Uterus (tissue), 3 donors: ENCODE measurements at regions not wholly inside any gene's neighbourhood (a gene's known extent, or its start where the extent isn't known, plus 50 kb on each side); places are given as distances from the start of the nearest gene placed in this dataset.
A peak's percentile ranks its signal among the peaks of the same experiment; 100 is the strongest.

ENCODE experiments used
- DNase-seq, 2 donors: peaks; one replicate each; pipeline ENCODE4 v3.0.0-alpha.2; 2019 to 2020
- H3K27ac ChIP-seq, 2 donors: fragments of 200-600 bp; sonication (generic); 1 replicate in 1 of 2; 2 replicates in 1 of 2; pipeline ENCODE4 v1.5.1; 2016 to 2018
- H3K27me3 ChIP-seq, 2 donors: fragments of 200-600 bp; sonication (generic); one replicate each; pipeline ENCODE4 v1.5.1; 2018 to 2019; ENCODE audit warnings: control low read depth in 1 of 2
- H3K36me3 ChIP-seq, 2 donors: fragments of 200-600 bp; sonication (generic); one replicate each; pipeline ENCODE4 v1.5.1; 2019; ENCODE audit warnings: control low read depth in 1 of 2
- H3K4me1 ChIP-seq, 2 donors: fragments of 200-600 bp; sonication (generic); one replicate each; pipeline ENCODE4 v1.5.1; 2018 to 2019; ENCODE audit warnings: control low read depth in 1 of 2
- H3K4me3 ChIP-seq, 2 donors: fragments of 200-600 bp; sonication (generic); 1 replicate in 1 of 2; 2 replicates in 1 of 2; pipeline ENCODE4 v1.5.1; 2018 to 2019; ENCODE audit warnings: mild to moderate bottlenecking in 1 of 2
- H3K9me3 ChIP-seq, 2 donors: fragments of 200-600 bp; sonication (generic); one replicate each; pipeline ENCODE4 v1.5.1; 2019; ENCODE audit warnings: control low read depth in 1 of 2
- POLR2A ChIP-seq, 2 donors: fragments of 450-650 bp; IDR thresholded peaks; one replicate each; pipeline ENCODE4 v1.6.1; 2016; ENCODE audit warnings: antibody characterized with exemption in 2 of 2, mild to moderate bottlenecking in 1 of 2, moderate library complexity in 1 of 2
- intact Hi-C: fragments of 100-400 bp; cut with DNase I; formaldehyde crosslinking; loops from one replicate; pipeline ENCODE4 v1.15.1; 2023; ENCODE audit warnings: low total_unique reads
- TF ChIP-seq, protein P1 (sequence below), 4 experiments: fragments of 200-600 bp in 2 of 4; fragments of 450-650 bp in 2 of 4; sonication (generic) in 2 of 4; IDR thresholded peaks; one replicate each; pipeline ENCODE4 v1.5.1; 2016 to 2019; ENCODE audit warnings: antibody characterized with exemption in 4 of 4, mild to moderate bottlenecking in 2 of 4, moderate library complexity in 1 of 4
- donor health status: DM: yes; HTN: yes; CAD: no.

DNA sequence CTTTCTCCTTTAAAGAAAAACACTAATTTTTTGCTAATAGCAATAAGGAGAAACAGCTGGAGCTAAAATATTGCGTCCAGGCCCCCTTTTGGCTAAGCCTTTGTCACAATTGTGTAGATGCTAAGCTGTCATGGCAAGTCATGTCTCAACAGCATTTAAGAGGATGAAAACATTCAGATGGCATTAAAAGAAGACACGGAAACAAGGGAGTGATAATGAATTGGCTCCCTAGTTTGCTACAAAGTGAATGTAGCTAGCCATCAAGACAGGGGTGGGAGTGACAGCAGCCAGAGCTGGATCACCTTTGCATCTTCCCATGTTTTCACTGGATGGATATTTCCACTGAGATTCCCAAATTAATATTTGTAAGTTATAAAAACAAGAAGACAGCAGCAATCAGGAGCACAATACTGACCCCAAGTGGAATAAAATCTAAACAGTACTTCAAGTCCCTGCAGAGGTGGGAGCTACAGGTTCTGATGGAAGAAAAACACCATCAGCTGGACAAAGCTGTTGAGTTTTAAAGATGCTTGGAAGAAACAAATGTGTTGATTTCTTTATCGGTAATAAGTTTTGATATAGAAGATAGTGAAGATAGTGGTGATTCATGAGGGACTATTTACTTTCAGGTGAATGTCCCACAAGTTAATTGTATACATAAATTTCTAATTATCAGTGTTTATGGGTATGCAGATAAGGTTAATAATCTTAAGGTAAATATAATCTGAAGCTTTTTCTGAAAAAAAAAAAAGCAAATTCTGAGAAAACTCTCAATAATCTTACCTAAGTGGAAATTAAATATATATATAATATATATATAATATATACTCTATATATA is 129.4 kb downstream of the SLC16A9 start:
- no peaks in the 10 kb centered on the region for H3K27me3 ChIP-seq
- no peaks in the 10 kb centered on the region for H3K4me1 ChIP-seq
- no peaks in the 10 kb centered on the region for H3K36me3 ChIP-seq
- TF ChIP-seq POLR2A (IDR thresholded peaks at IDR 0.05): no peak
- TF ChIP-seq, protein P1, sequence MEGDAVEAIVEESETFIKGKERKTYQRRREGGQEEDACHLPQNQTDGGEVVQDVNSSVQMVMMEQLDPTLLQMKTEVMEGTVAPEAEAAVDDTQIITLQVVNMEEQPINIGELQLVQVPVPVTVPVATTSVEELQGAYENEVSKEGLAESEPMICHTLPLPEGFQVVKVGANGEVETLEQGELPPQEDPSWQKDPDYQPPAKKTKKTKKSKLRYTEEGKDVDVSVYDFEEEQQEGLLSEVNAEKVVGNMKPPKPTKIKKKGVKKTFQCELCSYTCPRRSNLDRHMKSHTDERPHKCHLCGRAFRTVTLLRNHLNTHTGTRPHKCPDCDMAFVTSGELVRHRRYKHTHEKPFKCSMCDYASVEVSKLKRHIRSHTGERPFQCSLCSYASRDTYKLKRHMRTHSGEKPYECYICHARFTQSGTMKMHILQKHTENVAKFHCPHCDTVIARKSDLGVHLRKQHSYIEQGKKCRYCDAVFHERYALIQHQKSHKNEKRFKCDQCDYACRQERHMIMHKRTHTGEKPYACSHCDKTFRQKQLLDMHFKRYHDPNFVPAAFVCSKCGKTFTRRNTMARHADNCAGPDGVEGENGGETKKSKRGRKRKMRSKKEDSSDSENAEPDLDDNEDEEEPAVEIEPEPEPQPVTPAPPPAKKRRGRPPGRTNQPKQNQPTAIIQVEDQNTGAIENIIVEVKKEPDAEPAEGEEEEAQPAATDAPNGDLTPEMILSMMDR (IDR thresholded peaks at IDR 0.05): peak; percentile 36 to 45 (median 43)
- intact Hi-C loops: no loop called here
- H3K9me3 ChIP-seq: no peaks in the 10 kb centered on the region
- no peak for DNase-seq
- no peak overlapping the region for H3K27ac ChIP-seq
- H3K4me3 ChIP-seq: no peak overlapping the region

DNA sequence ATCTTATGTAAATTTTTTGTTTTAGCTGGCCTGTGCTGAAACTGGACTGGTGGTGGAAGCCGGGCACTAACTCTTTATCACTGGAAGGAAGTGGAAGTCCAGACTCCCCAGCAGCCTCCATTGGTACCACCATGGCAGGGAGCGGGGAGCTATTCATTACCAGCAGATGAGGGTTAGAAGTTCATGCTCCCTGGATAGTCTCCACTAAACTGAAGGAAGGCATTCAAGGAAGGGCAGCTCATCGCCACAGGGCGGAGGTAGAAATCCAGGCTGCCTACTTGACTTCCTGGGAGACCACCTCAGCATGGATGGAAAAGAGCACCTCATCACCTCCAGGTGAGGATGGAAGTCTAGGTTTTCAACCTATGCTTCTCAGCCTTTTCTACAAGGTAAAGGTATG is 130.9 kb downstream of the SLC16A9 start:
- Histone ChIP-seq H3K27me3 (no peaks in the 10 kb centered on the region), H3K4me1 (no peaks in the 10 kb centered on the region), H3K36me3 (no peaks in the 10 kb centered on the region), H3K9me3 (no peaks in the 10 kb centered on the region), H3K27ac (no peak overlapping the region), H3K4me3 (no peak overlapping the region)
- DNase-seq: no peak
- intact Hi-C loops: no loop called here
- TF ChIP-seq, protein P1 (IDR thresholded peaks at IDR 0.05): no peak
- TF ChIP-seq POLR2A (IDR thresholded peaks at IDR 0.05): no peak

DNA sequence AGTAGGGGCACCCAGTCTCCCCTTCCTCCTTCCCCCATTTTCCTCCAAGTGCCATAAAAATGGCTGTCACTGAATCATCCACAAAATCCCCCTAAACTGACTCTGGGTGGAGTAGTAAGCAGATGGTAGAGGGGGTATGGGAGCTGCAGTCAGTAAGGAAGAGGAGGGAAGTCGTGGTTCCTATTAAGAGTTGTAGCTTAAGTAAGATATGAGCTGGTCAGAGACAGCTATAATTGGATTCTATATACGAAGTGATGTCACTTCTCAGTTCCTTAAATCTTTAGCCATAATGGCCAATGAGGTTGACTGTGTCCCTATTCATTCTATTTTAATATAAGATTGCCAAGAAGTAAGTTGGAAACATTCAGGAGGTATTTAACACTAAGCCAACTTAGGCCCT is 131.7 kb downstream of the SLC16A9 start:
- Histone ChIP-seq H3K4me3 (no peak overlapping the region), H3K36me3 (no peaks in the 10 kb centered on the region), H3K4me1 (no peaks in the 10 kb centered on the region), H3K9me3 (no peaks in the 10 kb centered on the region), H3K27ac (no peak overlapping the region), H3K27me3 (no peaks in the 10 kb centered on the region)
- DNase-seq: no peak
- intact Hi-C loops: no loop called here
- TF ChIP-seq, protein P1 (IDR thresholded peaks at IDR 0.05): no peak
- TF ChIP-seq POLR2A (IDR thresholded peaks at IDR 0.05): no peak

DNA sequence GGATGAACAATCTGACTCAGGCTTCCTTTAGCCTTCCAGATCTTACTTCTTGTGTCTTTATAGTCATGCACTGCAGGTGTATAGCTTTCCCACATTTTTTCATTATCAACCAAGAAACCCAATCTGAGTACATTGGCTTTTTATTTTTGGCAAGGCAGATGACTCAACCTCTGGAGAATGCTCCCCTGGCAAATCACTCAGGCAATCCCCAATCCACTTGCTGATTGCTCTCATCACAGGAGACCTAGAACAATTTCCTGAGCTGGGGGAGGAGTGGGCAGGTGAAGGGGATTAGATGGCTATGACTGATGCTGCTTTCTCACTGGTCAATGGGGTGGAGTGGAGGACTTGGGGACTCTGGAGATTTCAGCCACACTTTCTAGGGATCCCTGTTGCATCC is 134.4 kb downstream of the SLC16A9 start:
- H3K36me3 ChIP-seq: no peaks in the 10 kb centered on the region
- no peaks in the 10 kb centered on the region for H3K4me1 ChIP-seq
- H3K9me3 ChIP-seq: no peaks in the 10 kb centered on the region
- H3K4me3 ChIP-seq: no peak overlapping the region
- intact Hi-C loops: no loop called here
- no peak for TF ChIP-seq POLR2A (IDR thresholded peaks at IDR 0.05)
- TF ChIP-seq, protein P1 (IDR thresholded peaks at IDR 0.05): no peak
- no peaks in the 10 kb centered on the region for H3K27me3 ChIP-seq
- no peak overlapping the region for H3K27ac ChIP-seq
- no peak for DNase-seq

DNA sequence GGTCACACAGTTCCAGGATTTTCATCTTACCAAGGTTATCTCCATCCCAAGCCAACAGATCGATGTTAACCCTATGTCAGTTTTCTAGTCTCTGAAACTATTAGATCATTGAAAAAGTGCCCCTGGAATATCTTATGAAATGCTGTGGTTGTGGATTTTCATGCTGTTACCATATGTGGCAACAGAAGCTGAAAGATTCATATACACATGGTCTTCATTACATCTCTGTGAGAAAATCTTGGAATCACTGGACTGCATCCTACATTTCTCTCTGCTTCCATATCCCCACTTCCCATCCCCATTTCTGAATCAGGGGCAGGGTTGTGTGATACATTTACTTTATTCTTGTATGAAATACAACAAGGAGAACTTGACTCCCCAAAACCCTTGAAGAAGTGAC is 146.1 kb downstream of the SLC16A9 start:
- no peak for TF ChIP-seq POLR2A (IDR thresholded peaks at IDR 0.05)
- TF ChIP-seq, protein P1 (IDR thresholded peaks at IDR 0.05): no peak
- no peak for DNase-seq
- no peaks in the 10 kb centered on the region for H3K36me3 ChIP-seq
- no peaks in the 10 kb centered on the region for H3K9me3 ChIP-seq
- H3K27me3 ChIP-seq: no peaks in the 10 kb centered on the region
- no peak overlapping the region for H3K4me3 ChIP-seq
- H3K27ac ChIP-seq: no peak overlapping the region
- intact Hi-C loops: no loop called here
- H3K4me1 ChIP-seq: no peaks in the 10 kb centered on the region
